Eye (tissue), 1 donor: ENCODE measurements at regions not wholly inside any gene's neighbourhood (a gene's known extent, or its start where the extent isn't known, plus 50 kb on each side); places are given as distances from the start of the nearest gene placed in this dataset.

Experiments used
- DNase-seq: peaks from one replicate; pipeline ENCODE4 v3.0.0-alpha.2; 2015

- no peak for DNase-seq
These were observed 54.1 kb upstream of the FOXQ1 start for GRCh38 chr6:1257778-1258177.

GRCh38 chr6:1256435-1257008 lies 55.4 kb upstream of the FOXQ1 start:
- no peak for DNase-seq

- no peak for DNase-seq
These were observed 56.1 kb upstream of the FOXQ1 start for GRCh38 chr6:1255636-1256365.

GRCh38 chr6:1254326-1254725 lies 57.6 kb upstream of the FOXQ1 start:
- no peak for DNase-seq

- peak; percentile 60 for DNase-seq
These were observed 58.1 kb upstream of the FOXQ1 start for GRCh38 chr6:1253816-1254215.

GRCh38 chr6:1251198-1252155 lies 60.4 kb upstream of the FOXQ1 start:
- DNase-seq = no peak

GRCh38 chr6:1250489-1251197 lies 61.3 kb upstream of the FOXQ1 start:
- no peak for DNase-seq

- DNase-seq = no peak
These were observed 64.0 kb upstream of the FOXQ1 start for GRCh38 chr6:1247894-1248293.

GRCh38 chr6:1247056-1247455 lies 64.8 kb upstream of the FOXQ1 start:
- peak; percentile 54 for DNase-seq

- DNase-seq = peak; percentile 55
These were observed 67.0 kb upstream of the FOXQ1 start for GRCh38 chr6:1244941-1245340.

GRCh38 chr6:1244278-1244677 lies 67.6 kb upstream of the FOXQ1 start:
- DNase-seq = no peak

GRCh38 chr6:1242446-1242845 lies 69.5 kb upstream of the FOXQ1 start:
- DNase-seq = no peak

GRCh38 chr6:1242021-1242420 lies 69.9 kb upstream of the FOXQ1 start:
- DNase-seq = no peak

GRCh38 chr6:1240766-1241318 lies 71.1 kb upstream of the FOXQ1 start:
- no peak for DNase-seq

GRCh38 chr6:1239805-1240204 lies 72.1 kb upstream of the FOXQ1 start:
- no peak for DNase-seq

GRCh38 chr6:1238040-1238439 lies 73.9 kb upstream of the FOXQ1 start:
- no peak for DNase-seq

- no peak for DNase-seq
These were observed 74.3 kb upstream of the FOXQ1 start for GRCh38 chr6:1237636-1238035.

GRCh38 chr6:1235825-1236224 lies 76.1 kb upstream of the FOXQ1 start:
- DNase-seq = no peak

- no peak for DNase-seq
These were observed 78.0 kb upstream of the FOXQ1 start for GRCh38 chr6:1233924-1234323.

GRCh38 chr6:1232578-1232977 lies 79.3 kb upstream of the FOXQ1 start:
- no peak for DNase-seq

GRCh38 chr6:1231941-1232340 lies 80.0 kb upstream of the FOXQ1 start:
- no peak for DNase-seq

GRCh38 chr6:1230689-1231605 lies 81.0 kb upstream of the FOXQ1 start:
- DNase-seq = no peak
